Loucy (cell line): ENCODE measurements at regions not wholly inside any gene's neighbourhood (a gene's known extent, or its start where the extent isn't known, plus 50 kb on each side); places are given as distances from the start of the nearest gene placed in this dataset.

Experiments
- EZH2phosphoT487 ChIP-seq: fragments of 200-600 bp; IDR thresholded peaks from 2 replicates; pipeline ENCODE4 v1.6.1; 2018; ENCODE audit warnings: antibody characterized with exemption, mild to moderate bottlenecking, moderate library complexity, borderline replicate concordance
- TF ChIP-seq, protein P1 (sequence below): fragments of 200-600 bp; sonication (generic); conservative IDR thresholded peaks from 2 replicates; pipeline ENCODE4 v1.5.1; 2014; ENCODE audit warnings: mild to moderate bottlenecking, antibody characterized with exemption, low read length

DNA sequence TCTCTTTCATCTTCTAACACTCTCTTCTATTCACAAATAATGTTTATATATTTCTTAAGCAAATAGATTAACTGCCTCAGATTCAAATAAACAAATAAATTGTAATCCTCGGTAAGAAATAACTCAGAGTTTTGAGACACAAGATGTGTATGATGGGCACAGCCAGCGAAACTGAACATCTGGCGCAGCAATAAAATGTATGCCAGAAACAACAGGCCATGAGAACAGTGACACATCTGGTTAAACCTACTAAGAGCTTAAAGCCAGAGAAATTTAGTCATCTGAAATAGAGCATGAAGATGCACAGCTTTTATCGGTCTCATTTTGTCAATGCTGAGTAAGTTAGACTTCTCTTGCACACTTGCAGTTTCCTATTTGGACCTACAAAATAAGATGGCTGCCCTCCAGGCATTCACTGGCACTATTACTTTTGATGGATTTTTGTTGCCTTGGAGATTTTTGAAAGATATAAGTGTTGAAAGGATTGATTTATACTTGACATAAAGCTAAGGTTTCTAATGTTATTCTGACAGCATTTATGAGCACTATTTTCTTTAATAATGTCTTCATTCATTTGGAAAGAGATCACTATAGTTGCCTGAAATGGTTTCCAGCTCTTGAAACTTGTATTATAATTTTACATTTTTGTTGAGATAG, 1444.0 kb downstream of the PCDH18 start:
- TF ChIP-seq, protein P1, sequence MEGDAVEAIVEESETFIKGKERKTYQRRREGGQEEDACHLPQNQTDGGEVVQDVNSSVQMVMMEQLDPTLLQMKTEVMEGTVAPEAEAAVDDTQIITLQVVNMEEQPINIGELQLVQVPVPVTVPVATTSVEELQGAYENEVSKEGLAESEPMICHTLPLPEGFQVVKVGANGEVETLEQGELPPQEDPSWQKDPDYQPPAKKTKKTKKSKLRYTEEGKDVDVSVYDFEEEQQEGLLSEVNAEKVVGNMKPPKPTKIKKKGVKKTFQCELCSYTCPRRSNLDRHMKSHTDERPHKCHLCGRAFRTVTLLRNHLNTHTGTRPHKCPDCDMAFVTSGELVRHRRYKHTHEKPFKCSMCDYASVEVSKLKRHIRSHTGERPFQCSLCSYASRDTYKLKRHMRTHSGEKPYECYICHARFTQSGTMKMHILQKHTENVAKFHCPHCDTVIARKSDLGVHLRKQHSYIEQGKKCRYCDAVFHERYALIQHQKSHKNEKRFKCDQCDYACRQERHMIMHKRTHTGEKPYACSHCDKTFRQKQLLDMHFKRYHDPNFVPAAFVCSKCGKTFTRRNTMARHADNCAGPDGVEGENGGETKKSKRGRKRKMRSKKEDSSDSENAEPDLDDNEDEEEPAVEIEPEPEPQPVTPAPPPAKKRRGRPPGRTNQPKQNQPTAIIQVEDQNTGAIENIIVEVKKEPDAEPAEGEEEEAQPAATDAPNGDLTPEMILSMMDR: no peak
- no peak for TF ChIP-seq EZH2phosphoT487
